ENCODE measurements at regions not wholly inside any gene's neighbourhood (a gene's known extent, or its start where the extent isn't known, plus 50 kb on each side); places are given as distances from the start of the nearest gene placed in this dataset.

- TF ChIP-seq GATA2 (IDR thresholded peaks at IDR 0.05; ENCODE audit: low read depth, low read length), result no peak
- no peak for TF ChIP-seq GATA3 (IDR thresholded peaks at IDR 0.05; ENCODE audit: low read depth, low read length)
Measured at GRCh38 chr5:133756036-133756435, 143.7 kb upstream of the FSTL4 start.
